ENCODE measurements at regions not wholly inside any gene's neighbourhood (a gene's known extent, or its start where the extent isn't known, plus 50 kb on each side); places are given as distances from the start of the nearest gene placed in this dataset.

DNA sequence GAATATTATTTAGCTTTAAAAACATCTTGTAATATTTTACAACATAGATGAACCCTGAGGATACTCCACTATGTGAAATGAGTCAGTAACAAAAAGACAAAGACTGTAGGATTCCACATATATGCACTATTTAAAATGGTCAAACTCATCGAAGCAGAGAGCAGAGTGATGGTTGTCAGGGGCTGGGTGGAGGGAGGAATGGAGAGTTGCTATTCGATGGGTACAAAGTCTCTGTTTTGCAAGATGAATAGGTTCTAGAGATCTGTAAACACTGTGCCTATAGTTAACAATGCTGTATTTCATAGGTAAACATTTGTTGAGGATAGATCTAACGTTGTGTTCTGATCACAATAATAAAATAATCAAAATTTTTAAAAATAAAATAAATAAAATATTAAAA lies 1675.9 kb upstream of the CELF4 start:
- TF ChIP-seq, protein P1, sequence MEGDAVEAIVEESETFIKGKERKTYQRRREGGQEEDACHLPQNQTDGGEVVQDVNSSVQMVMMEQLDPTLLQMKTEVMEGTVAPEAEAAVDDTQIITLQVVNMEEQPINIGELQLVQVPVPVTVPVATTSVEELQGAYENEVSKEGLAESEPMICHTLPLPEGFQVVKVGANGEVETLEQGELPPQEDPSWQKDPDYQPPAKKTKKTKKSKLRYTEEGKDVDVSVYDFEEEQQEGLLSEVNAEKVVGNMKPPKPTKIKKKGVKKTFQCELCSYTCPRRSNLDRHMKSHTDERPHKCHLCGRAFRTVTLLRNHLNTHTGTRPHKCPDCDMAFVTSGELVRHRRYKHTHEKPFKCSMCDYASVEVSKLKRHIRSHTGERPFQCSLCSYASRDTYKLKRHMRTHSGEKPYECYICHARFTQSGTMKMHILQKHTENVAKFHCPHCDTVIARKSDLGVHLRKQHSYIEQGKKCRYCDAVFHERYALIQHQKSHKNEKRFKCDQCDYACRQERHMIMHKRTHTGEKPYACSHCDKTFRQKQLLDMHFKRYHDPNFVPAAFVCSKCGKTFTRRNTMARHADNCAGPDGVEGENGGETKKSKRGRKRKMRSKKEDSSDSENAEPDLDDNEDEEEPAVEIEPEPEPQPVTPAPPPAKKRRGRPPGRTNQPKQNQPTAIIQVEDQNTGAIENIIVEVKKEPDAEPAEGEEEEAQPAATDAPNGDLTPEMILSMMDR (conservative IDR thresholded peaks at IDR 0.05 in 1 of 2, IDR thresholded peaks at IDR 0.05 in 1 of 2; ENCODE audit: extremely low read depth in 1 of 2, insufficient read depth in 1 of 2, low read depth in 1 of 2, low read length in 2 of 2): no peak
- TF ChIP-seq EZH2 (IDR thresholded peaks at IDR 0.05; ENCODE audit: borderline replicate concordance, low read length): no peak
